PFSK-1 (cell line): ENCODE measurements at regions not wholly inside any gene's neighbourhood (a gene's known extent, or its start where the extent isn't known, plus 50 kb on each side); places are given as distances from the start of the nearest gene placed in this dataset.

Experiments used
- FOXP2 ChIP-seq: optimal IDR thresholded peaks from 2 replicates; pipeline ENCODE3; 2011; ENCODE audit warnings: borderline replicate concordance, control low read depth, inconsistent platforms; ENCODE audit not compliant: insufficient read depth; ENCODE audit errors: extremely low read length, extremely low read depth
- POLR2AphosphoS5 ChIP-seq: IDR thresholded peaks from 2 replicates; pipeline ENCODE4 v1.6.1; 2012; ENCODE audit warnings: low read depth, mild to moderate bottlenecking, control low read depth, low read length, moderate library complexity
- SIN3A ChIP-seq: IDR thresholded peaks from 2 replicates; pipeline ENCODE4 v1.6.1; 2012; ENCODE audit warnings: mild to moderate bottlenecking, low read length, moderate library complexity, borderline replicate concordance; ENCODE audit not compliant: insufficient read depth
- TAF1 ChIP-seq: IDR thresholded peaks from 2 replicates; pipeline ENCODE4 v1.6.1; 2012; ENCODE audit warnings: low read length, control low read depth, borderline replicate concordance; ENCODE audit not compliant: insufficient read depth
- TF ChIP-seq, protein P1 (sequence below), 2 experiments: IDR thresholded peaks; 2 replicates each; pipeline versions ENCODE4 v1.6.1 to v1.8.0; 2011 to 2012; ENCODE audit warnings: low read depth in 2 of 2, low read length in 2 of 2, control low read depth in 1 of 2, inconsistent platforms in 1 of 2, mild to moderate bottlenecking in 1 of 2, moderate library complexity in 1 of 2; ENCODE audit not compliant: insufficient read depth in 1 of 2

DNA sequence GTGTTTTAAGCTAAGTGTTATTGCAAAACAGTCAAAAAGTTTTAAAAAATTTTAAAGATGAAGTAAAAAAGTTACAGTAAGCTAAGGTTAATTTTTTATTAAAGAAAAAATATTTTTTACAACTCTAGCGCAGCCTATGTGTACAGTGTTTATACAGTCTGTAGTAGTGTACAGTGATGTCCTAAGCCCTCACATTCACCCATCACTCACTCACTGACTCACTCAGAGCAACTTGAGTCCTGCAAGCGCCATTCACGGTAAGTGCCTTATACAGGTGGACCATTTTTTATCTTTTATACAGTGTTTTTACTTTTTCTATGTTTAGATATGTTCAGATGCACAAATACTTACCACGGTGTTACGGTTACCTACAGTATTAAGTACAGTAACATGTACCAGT, 83.4 kb upstream of the STMND1 start:
- no peak for TF ChIP-seq POLR2AphosphoS5
- TF ChIP-seq, protein P1, sequence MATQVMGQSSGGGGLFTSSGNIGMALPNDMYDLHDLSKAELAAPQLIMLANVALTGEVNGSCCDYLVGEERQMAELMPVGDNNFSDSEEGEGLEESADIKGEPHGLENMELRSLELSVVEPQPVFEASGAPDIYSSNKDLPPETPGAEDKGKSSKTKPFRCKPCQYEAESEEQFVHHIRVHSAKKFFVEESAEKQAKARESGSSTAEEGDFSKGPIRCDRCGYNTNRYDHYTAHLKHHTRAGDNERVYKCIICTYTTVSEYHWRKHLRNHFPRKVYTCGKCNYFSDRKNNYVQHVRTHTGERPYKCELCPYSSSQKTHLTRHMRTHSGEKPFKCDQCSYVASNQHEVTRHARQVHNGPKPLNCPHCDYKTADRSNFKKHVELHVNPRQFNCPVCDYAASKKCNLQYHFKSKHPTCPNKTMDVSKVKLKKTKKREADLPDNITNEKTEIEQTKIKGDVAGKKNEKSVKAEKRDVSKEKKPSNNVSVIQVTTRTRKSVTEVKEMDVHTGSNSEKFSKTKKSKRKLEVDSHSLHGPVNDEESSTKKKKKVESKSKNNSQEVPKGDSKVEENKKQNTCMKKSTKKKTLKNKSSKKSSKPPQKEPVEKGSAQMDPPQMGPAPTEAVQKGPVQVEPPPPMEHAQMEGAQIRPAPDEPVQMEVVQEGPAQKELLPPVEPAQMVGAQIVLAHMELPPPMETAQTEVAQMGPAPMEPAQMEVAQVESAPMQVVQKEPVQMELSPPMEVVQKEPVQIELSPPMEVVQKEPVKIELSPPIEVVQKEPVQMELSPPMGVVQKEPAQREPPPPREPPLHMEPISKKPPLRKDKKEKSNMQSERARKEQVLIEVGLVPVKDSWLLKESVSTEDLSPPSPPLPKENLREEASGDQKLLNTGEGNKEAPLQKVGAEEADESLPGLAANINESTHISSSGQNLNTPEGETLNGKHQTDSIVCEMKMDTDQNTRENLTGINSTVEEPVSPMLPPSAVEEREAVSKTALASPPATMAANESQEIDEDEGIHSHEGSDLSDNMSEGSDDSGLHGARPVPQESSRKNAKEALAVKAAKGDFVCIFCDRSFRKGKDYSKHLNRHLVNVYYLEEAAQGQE (IDR thresholded peaks at IDR 0.05; ENCODE audit: insufficient read depth in 1 of 2, low read depth in 2 of 2, low read length in 2 of 2) = no peak
- no peak for TF ChIP-seq SIN3A
- TF ChIP-seq FOXP2 = no peak
- TF ChIP-seq TAF1 = no peak

DNA sequence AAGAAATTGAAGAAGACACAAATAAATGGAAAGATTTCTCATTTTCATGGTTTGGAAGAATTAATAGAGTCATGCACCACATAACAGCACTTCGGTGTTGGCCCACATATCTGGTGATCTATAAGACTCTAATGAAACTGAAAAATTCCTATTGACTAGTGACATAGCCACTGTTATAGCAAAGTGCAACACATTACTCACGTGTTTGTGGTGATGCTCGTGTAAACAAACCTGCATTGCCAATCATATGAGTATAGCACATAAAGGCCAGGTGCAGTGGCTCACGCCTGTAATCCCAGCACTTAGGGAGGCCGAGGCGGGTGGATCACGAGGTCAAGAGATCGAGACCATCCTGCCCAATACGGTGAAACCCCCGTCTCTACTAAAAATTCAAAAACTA, 84.4 kb upstream of the STMND1 start:
- TF ChIP-seq, protein P1 (IDR thresholded peaks at IDR 0.05; ENCODE audit: insufficient read depth in 1 of 2, low read depth in 2 of 2, low read length in 2 of 2) = no peak
- TF ChIP-seq POLR2AphosphoS5 (no peak), FOXP2 (no peak), TAF1 (no peak), SIN3A (no peak)

DNA sequence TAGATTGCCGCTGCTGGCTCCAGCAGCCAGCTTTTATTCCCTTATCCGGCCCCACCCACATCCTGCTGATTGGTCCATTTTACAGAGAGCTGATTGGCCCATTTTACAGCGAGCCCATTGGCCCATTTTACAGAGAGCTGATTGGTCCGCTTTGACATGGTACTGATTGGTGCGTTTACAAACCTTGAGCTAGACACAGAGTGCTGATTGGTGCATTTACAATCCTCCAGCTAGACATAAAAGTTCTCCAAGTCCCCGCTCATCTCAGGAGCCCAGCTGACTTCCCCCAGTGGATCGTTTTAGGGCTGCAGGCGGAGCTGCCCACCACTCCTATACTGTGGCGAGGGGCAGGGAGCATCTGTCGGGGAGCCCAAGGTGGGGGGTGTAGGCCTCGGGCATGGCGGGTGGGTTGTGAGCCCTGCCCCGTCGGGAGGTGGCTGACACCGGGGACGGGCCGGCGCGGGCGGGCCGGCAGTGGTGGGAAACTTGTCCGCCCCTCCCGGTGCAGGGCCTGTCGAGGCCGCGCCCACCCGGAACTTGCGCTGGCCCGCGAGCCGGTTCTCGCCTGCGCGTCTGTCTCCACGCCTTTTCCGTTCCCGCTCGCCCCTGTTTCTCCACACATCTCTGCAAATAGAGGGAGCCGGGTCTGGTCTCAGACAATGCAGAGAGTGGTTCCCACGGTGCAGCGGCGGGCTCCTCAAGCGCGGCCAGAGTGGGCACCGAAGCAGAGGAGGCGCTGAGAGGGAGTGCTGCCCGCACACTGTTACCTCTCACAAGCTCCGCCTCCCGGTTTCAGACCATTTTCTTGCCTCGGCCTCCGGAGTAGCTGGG, 86.1 kb upstream of the STMND1 start:
- TF ChIP-seq FOXP2 = no peak
- TF ChIP-seq TAF1 = no peak
- TF ChIP-seq SIN3A = no peak
- TF ChIP-seq, protein P1 (IDR thresholded peaks at IDR 0.05; ENCODE audit: insufficient read depth in 1 of 2, low read depth in 2 of 2, low read length in 2 of 2) = no peak
- no peak for TF ChIP-seq POLR2AphosphoS5

DNA sequence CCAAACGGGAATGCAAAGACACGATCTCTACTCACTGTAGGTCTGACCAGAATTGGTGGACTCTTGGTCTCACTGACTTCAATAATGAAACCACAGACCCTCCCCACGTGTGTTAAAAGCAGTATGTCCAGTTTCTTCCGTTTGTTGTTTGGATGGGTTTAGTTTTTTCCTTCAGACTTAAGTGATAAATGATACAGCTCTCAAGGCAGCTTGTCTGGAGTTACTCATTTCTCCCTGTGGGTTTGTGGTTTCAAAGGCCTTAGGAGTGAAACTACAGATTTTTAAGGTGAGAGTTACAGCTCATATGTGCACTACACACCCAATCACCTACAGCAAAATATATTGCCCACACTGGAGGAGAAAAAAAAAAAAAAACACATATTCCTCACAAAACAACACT, 86.7 kb upstream of the STMND1 start:
- no peak for TF ChIP-seq TAF1
- TF ChIP-seq, protein P1 (IDR thresholded peaks at IDR 0.05; ENCODE audit: insufficient read depth in 1 of 2, low read depth in 2 of 2, low read length in 2 of 2) = no peak
- TF ChIP-seq POLR2AphosphoS5 = no peak
- TF ChIP-seq FOXP2 = no peak
- no peak for TF ChIP-seq SIN3A
